SIG-M5 treated with dmso at 0.1 percent for 504 hours (cell line): ENCODE measurements at regions not wholly inside any gene's neighbourhood (a gene's known extent, or its start where the extent isn't known, plus 50 kb on each side); places are given as distances from the start of the nearest gene placed in this dataset.
A peak's percentile ranks its signal among the peaks of the same experiment; 100 is the strongest.
"Not testable (repeated sequence)": the region's sequence is repeated elsewhere in the genome, so short reads cannot be mapped to it uniquely, and the experiment has no call there.

Experiments used
- DNase-seq: peaks from one replicate; lab custom pipeline; 2025; ENCODE audit not compliant: unreplicated experiment; lab: John Stamatoyannopoulos, UW

GRCh38 chr6:11386726-11387125 is 150.8 kb upstream of the TMEM170B start:
- DNase-seq = no peak

DNA sequence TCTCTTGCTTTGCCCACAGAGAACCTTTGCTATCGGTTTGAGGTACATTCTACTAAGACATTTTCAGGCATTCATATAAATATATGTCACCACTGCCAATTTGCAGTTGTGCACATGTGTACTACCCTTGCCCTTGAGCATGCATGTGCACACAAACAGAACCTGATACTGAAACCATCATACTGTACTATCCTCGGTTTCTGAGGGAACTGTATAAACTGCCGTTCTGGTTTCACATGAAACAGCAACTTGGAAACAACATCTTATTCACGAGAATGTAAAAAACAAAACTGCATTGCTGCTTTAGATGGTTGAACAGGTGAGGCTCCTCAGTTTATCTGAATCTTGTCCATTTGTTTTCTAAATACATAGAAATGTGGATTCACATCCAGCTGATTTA is 151.2 kb upstream of the TMEM170B start:
- no peak for DNase-seq

- no peak for DNase-seq
These were observed 152.3 kb upstream of the NEDD9 start for GRCh38 chr6:11384531-11385309.

- DNase-seq = peak; percentile 37
These were observed 149.5 kb upstream of the NEDD9 start for GRCh38 chr6:11381801-11382513.

DNA sequence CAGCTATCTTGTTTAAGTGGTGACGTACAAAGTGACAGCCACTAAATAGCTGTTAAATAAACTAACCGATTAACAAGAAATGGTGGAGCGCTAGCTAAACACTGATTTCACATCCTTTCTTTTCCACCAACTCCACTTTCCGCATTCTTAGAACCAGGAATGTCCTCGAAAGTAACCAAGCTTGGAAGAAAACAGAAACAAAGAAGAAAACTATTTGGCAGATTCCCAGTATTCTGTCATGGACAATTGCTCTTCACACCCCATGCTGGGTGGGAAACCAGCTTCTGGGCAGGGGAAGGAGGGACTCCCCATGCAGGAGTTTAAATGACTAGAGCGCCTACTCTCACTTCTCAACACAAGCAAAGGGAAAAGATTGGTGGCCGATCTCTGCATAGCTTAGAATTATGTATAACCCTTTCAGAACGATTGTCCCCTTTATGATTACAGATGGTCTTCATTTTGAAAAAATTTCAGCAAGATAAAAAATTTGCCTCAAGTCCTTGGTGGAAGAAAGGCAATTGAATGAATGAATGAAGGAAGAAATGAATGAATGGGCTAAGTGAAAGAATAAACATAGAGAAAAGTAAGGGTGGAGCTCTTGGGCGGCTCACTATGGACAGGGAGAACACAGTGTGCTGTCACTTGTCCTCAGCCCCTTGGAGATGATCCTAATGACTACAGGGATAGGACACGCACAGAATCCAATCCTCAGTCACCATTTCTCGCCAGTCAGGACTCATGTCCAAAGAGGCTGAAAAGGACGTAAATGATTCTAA is 148.7 kb upstream of the NEDD9 start:
- no peak for DNase-seq

DNA sequence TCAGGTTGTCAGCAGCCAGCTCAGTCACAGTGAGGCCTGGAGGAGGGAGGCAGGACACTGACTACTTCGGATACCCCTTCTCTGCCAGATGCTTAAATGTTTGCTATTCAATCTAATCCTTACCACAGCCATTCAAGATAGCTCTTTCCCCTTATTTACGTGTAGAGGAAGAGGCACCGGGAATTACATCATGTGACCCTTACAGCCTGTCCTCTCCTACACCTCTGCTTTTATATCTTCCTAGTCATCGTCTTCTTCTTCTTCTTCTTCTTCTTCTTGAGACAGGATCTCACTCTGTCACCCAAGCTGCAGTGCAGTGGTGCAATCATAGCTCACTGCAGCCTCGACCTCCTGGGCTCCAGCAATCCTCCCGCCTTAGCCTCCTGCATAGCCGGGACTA is 148.1 kb upstream of the NEDD9 start:
- no peak for DNase-seq

- DNase-seq = no peak
These were observed 147.3 kb upstream of the NEDD9 start for GRCh38 chr6:11379805-11380204.

GRCh38 chr6:11378639-11379038 is 146.2 kb upstream of the NEDD9 start:
- DNase-seq = no peak

DNA sequence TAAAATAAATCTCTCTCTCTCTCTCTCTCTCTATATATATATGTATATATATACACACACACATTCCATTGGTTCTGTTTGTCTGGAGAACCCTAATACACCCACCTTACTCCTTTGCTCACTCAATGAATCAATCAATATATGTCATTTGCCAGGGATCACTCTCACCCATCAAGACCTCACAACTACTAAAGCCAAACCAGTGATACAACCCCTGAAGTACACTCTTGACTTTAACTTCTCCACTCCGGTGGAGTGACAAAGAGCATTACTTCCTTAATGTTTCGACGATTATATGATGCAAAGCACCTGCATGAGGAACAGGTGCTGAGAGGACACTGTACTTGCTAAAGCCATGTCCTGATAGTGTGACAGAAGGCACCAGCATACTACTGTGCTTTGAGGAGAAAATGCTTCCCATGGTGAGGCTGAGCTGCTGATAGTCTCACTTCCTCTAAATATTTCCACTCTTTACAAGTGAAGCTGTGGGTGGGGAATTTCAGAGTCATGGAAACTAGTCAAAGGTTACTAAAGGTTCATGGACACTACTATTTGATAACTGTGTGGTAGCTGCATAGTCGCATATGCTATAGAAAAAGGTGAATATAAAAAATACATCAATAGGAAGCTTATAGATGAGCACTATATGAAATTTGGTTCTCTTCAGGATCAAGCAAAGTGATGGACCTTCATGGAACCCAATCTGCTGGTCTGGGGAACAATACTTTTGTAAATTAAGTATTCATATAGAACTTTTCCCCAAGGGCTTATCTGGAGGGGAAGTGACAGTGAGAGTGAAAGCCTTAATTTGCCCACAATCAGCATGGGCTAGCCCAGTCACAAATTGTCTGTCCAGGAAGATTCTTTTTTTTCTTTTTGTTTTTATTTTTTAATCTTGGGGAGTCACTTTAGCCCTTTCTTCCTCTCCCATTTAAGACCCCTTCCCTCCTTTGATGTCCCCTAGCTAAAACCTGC is 141.9 kb upstream of the NEDD9 start:
- DNase-seq = peak; percentile 80

DNA sequence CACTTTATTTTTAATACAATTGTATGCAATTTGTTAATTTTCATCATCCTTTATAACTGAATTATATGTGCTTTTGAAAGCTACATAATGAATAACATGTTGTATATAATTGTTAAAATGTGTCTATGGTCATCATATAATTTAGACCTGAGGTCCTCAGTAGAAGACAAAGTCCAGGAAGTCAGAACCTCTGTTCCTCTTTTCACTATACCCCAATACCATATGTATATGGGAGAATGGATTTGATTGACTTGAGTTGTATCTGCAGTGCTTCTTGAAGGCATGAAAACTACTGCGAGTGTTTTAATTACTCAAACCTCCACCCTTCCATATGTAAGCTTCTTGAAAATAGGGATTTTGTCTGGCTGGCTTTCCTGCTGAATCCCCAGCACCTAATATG is 140.7 kb upstream of the NEDD9 start:
- DNase-seq = no peak

DNA sequence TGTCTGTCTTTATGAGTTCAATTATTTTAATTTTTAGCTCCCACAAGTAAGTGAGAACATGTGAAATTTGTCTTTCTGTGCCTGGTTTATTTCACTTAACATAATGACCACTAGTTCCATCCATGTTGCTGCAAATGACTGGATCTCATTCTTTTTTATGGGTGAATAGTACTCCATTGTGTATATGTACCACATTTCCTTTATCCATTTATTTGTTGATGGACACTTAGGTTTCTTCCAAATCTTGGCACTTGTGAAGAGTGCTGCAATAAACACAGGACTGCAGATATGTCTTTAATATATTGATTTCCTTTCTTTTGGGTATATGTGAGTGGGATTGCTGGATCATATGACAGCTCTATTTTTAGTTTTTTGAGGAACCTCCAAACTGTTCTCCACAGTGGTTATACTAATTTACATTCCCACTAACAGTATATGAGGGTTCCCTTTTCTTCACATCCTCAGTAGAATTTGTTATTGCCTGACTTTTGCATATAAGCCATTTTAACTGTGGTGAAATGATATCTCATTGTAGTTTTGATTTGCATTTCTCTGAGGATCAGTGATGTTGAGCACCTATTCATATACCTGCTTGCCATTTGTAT is 139.8 kb upstream of the NEDD9 start:
- not testable (repeated sequence) for DNase-seq

DNA sequence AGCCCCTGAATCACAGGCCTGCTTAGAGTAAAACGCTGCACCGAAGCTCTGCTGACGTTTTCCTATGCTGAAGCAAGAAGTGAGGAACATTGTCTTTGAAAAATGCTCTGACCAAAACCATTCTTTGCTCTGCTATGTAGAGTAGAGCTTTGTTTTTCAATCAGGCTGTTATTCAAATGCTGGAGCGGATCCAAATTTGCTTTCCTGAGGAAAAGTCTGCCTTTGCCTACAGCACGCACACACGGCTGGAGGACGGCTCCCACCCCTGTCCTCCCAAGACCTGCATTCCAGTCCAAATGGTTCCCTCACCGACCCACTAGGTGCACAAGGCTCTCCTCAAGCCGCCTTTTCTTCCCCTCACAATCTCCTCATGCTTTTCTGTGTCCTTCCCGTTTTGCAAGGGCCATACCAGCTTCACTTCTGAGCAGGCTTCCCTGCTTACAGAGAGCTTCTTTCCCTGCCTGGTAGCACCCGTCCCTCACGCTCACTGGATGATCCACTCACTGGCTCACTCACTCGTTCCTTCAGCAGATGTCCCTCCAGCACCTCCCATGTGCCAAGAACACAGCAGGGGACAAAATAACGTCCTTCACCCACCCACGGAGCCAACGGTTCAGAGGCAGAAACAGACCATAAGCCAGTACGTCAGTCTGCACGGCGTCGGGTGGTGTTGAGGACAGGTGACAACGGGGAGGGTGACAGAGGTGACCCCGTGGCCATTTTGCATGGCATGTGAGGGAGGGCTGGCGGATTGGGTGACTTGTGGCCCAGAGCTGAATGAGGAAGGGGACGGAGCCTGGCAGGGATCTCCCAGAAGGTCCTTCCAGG is 137.9 kb upstream of the NEDD9 start:
- no peak for DNase-seq

- DNase-seq = no peak
These were observed 136.3 kb upstream of the NEDD9 start for GRCh38 chr6:11368760-11369159.

DNA sequence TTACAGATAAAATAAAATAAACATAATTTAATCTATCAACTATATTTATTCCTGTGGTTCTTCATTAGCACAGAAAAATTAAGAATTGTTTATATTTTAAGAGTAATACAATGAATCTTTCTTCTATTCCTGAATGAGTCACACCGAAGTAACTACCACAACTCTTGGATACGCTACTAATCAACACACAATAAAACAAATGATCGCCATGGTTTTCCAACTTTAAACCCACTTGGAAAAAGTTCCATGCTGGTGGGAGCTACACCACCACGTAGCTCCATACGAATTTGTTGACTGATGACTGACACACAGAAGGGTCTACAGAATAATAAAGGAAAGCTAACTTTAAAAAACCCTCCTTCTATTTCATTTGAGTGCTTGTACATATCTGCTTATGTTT is 135.8 kb upstream of the NEDD9 start:
- DNase-seq = no peak

DNA sequence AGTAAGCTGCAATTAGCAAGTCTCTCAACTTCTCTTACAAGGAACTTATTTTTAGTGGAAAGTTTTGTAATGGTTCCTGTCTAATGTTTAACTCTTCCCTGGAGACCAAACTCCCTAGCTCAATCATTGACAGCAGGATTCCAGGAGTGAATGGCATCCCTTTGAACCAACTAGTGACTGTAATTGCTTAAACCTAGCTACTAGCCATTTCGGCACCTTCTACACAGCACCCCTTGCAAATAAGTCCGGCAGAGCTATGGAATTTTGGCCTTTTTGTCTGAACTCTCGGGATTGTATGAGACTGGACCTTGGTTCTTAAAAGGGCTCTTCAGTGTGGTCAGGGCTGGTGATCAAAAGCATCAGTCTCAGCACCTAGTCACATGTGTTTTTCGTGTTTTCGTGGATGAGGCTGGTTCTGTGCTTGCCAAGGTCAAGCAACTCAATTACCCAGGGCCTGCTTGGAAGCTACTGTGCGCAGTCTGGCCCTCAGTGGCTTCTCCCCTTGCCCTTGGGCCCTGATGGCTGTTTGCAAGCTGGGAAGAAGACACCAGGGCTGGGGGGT is 135.3 kb upstream of the NEDD9 start:
- DNase-seq = no peak

DNA sequence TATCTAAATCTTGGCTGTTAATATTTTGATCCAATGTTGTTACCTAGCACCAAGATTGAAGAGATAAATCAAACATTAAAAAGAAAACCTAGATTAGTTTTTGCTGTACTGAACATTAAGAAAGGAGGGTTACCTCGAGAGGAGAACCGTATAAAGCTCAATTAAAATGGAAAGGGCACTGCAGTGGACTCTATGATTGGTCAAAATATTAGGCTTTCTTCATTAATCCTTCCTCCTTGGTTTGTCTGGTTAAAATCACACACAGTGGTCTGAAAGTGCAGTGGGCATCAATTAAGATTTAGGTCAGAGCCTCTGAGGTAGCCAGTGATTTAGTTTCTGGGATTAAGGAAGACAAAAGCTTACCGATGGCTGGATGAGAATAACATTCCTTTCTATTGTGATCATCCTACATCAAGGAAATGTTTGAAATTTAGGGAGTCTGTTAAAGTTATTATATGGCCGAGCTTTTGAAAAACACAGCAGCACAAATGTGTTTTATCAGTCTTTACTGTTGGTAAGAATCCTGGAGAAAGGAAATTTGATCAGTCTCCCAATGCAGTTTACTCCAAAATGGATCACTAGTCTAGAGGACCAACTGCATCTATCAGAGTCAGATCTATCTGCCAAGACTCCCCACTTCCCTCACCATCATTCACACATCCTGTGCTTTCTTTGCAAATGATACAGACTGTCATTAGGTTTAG is 134.6 kb upstream of the NEDD9 start:
- no peak for DNase-seq

- DNase-seq = peak; percentile 35
These were observed 133.9 kb upstream of the NEDD9 start for GRCh38 chr6:11366183-11366933.

- DNase-seq = no peak
These were observed 132.5 kb upstream of the NEDD9 start for GRCh38 chr6:11364971-11365397.
